Psoas muscle (tissue), 7 donors: ENCODE measurements at regions not wholly inside any gene's neighbourhood (a gene's known extent, or its start where the extent isn't known, plus 50 kb on each side); places are given as distances from the start of the nearest gene placed in this dataset.

Experiments
- ATAC-seq, 4 donors: fragments of 200-7000 bp; cut with Tn5 transposase; one replicate each; pipeline ENCODE4 v1.9.1; 2020; ENCODE audit warnings: moderate library complexity in 3 of 4, mild to moderate bottlenecking in 2 of 4
- DNase-seq, 2 donors: peaks; one replicate each; pipeline ENCODE4 v3.0.0-alpha.2; 2020
- H3K27ac ChIP-seq: fragments of 200-600 bp; one replicate; pipeline ENCODE4 v1.8.0; 2022
- H3K27me3 ChIP-seq, 3 donors: fragments of 200-600 bp in 1 of 3; one replicate each; pipeline versions ENCODE4 v1.6.1 to v1.8.0; 2013 to 2022; ENCODE audit warnings: low read length in 2 of 3, mild to moderate bottlenecking in 2 of 3, moderate library complexity in 1 of 3; ENCODE audit not compliant: insufficient read depth in 3 of 3
- H3K36me3 ChIP-seq, 2 donors: fragments of 200-600 bp in 1 of 2; one replicate each; pipeline versions ENCODE4 v1.6.1 to v1.8.0; 2013 to 2022; ENCODE audit warnings: low read depth in 1 of 2, mild to moderate bottlenecking in 1 of 2, moderate library complexity in 1 of 2; ENCODE audit not compliant: insufficient read depth in 1 of 2
- H3K4me1 ChIP-seq: fragments of 200-600 bp; one replicate; pipeline ENCODE4 v1.8.0; 2022
- H3K4me3 ChIP-seq: fragments of 200-600 bp; one replicate; pipeline ENCODE4 v1.8.0; 2022; ENCODE audit warnings: mild to moderate bottlenecking
- H3K9me3 ChIP-seq: fragments of 200-600 bp; one replicate; pipeline ENCODE4 v1.8.0; 2022
- CTCF ChIP-seq: fragments of 200-600 bp; IDR thresholded peaks from one replicate; pipeline ENCODE4 v1.8.0; 2022; ENCODE audit warnings: antibody characterized with exemption
- WGBS, 3 donors: extraction: QIAGEN DNeasy Blood & Tissue Kit; methylation state at CpG; one replicate each; pipeline versions ENCODE4 v1.1.6 to v1.1.7; 2013; 5-methylcytosine and 5-hydroxymethylcytosine counted together
- intact Hi-C, 2 donors: fragments of 100-400 bp; cut with DNase I; formaldehyde crosslinking; loops; one replicate each; pipeline versions ENCODE4 v1.11.0 to v1.14.2; 2022
- donor health status: healthy with polysubstance abuse.
- donor health status: DM: no; HTN: no; CAD: no; lungs with moderate emphysema.
- donor health status: Bipolar disorder and iron deficiency.
- donor health status: healthy.
- donor health status: DM: yes; HTN: yes; CAD: no.
- donor health status: DM: no; HTN: no; CAD: no.
- donor health status: DM: yes; HTN: yes; CAD: no.

GRCh38 chr17:79415365-79415764, 195.5 kb downstream of the RBFOX3 start:
- Histone ChIP-seq H3K36me3 (no peaks in the 10 kb centered on the region), H3K27me3 (peaks cover 0 to 77% (median 24%) of the 10 kb centered on the region in 3 donors), H3K27ac (no peak overlapping the region), H3K9me3 (no peaks in the 10 kb centered on the region), H3K4me3 (no peak overlapping the region), H3K4me1 (no peaks in the 10 kb centered on the region)
- ATAC-seq (no peak), DNase-seq (no peak)
- TF ChIP-seq CTCF, result no peak
- intact Hi-C loops, result no loop called here
- 20 to 31% (median 23%) methylated on average over 13 of the region's 13 CpGs for WGBS, 3 donors

GRCh38 chr17:79414793-79415211, 196.0 kb downstream of the RBFOX3 start:
- intact Hi-C loops, result no loop called here
- Histone ChIP-seq H3K4me1 (no peaks in the 10 kb centered on the region), H3K27me3 (peaks cover 0 to 80% (median 26%) of the 10 kb centered on the region in 3 donors), H3K27ac (no peak overlapping the region), H3K36me3 (no peaks in the 10 kb centered on the region), H3K9me3 (no peaks in the 10 kb centered on the region), H3K4me3 (no peak overlapping the region)
- no peak for TF ChIP-seq CTCF
- DNase-seq (no peak), ATAC-seq (no peak)
- WGBS, 3 donors, result 31 to 45% (median 42%) methylated on average over 16 of the region's 16 CpGs

- no peak for TF ChIP-seq CTCF
- Histone ChIP-seq H3K27ac (no peak overlapping the region), H3K9me3 (no peaks in the 10 kb centered on the region), H3K4me3 (no peak overlapping the region), H3K36me3 (no peaks in the 10 kb centered on the region), H3K4me1 (no peaks in the 10 kb centered on the region), H3K27me3 (peaks cover 0 to 82% (median 25%) of the 10 kb centered on the region in 3 donors)
- ATAC-seq (no peak), DNase-seq (no peak)
- WGBS, 3 donors, result 47 to 49% (median 48%) methylated on average over 21 of the region's 21 CpGs
- intact Hi-C loops, result no loop called here
Measured at GRCh38 chr17:79414063-79414792, 196.6 kb downstream of the RBFOX3 start.

GRCh38 chr17:79413611-79414010, 197.2 kb downstream of the RBFOX3 start:
- H3K4me3 ChIP-seq, result no peak overlapping the region
- no peak for TF ChIP-seq CTCF
- DNase-seq, result no peak
- intact Hi-C loops, result no loop called here
- no peaks in the 10 kb centered on the region for H3K9me3 ChIP-seq
- ATAC-seq, result no peak
- no peaks in the 10 kb centered on the region for H3K36me3 ChIP-seq
- 17 to 21% (median 21%) methylated on average over 11 of the region's 11 CpGs for WGBS, 3 donors
- peaks cover 0 to 80% (median 25%) of the 10 kb centered on the region in 3 donors for H3K27me3 ChIP-seq
- no peak overlapping the region for H3K27ac ChIP-seq
- no peaks in the 10 kb centered on the region for H3K4me1 ChIP-seq

- Histone ChIP-seq H3K4me3 (no peak overlapping the region), H3K36me3 (no peaks in the 10 kb centered on the region), H3K4me1 (no peaks in the 10 kb centered on the region), H3K27ac (no peak overlapping the region), H3K9me3 (no peaks in the 10 kb centered on the region), H3K27me3 (peaks cover 1 to 79% (median 23%) of the 10 kb centered on the region in 3 donors)
- TF ChIP-seq CTCF, result no peak
- no peak for ATAC-seq
- 17 to 29% (median 24%) methylated on average over 3 of the region's 3 CpGs for WGBS, 3 donors
- intact Hi-C loops, result no loop called here
- DNase-seq, result no peak
Measured at GRCh38 chr17:79412886-79413390, 197.9 kb downstream of the RBFOX3 start.
